Activated CD8-positive, alpha-beta memory T cell treated with anti-CD3 and anti-CD28 coated beads, Interleukin-2, amount 10 ng/mL, durations not matched to agents 7 days and 5 days (primary cell): ENCODE measurements at regions not wholly inside any gene's neighbourhood (a gene's known extent, or its start where the extent isn't known, plus 50 kb on each side); places are given as distances from the start of the nearest gene placed in this dataset.

Source experiments
- ATAC-seq: fragments of 150-1000 bp; cut with Tn5 transposase; one replicate; pipeline ENCODE4 v1.10.0; 2021; ENCODE audit warnings: moderate library complexity
- CTCF ChIA-PET: fragments of 350-600 bp; sonication (Branson Sonifier 250); formaldehyde crosslinking; loops from one replicate; lab custom pipeline; 2021; ENCODE audit warnings: antibody characterized with exemption; lab: Charles Lee
- DNase-seq: peaks from one replicate; pipeline ENCODE4 v3.0.0-alpha.2; 2020
- H3K27ac Mint-ChIP-seq: one replicate; pipeline ENCODE4 v1.8.0; 2021; ENCODE audit warnings: mild to moderate bottlenecking, mixed read lengths
- H3K27me3 Mint-ChIP-seq: one replicate; pipeline ENCODE4 v1.8.0; 2021; ENCODE audit warnings: mixed read lengths
- H3K36me3 Mint-ChIP-seq: one replicate; pipeline ENCODE4 v1.8.0; 2021; ENCODE audit warnings: mild to moderate bottlenecking, mixed read lengths
- H3K4me1 Mint-ChIP-seq: one replicate; pipeline ENCODE4 v1.8.0; 2021; ENCODE audit warnings: mixed read lengths
- H3K4me3 Mint-ChIP-seq: one replicate; pipeline ENCODE4 v1.8.0; 2021; ENCODE audit warnings: mild to moderate bottlenecking, moderate library complexity, mixed read lengths
- H3K9me3 Mint-ChIP-seq: one replicate; pipeline ENCODE4 v1.8.0; 2022; ENCODE audit warnings: low read depth, mixed read lengths

DNA sequence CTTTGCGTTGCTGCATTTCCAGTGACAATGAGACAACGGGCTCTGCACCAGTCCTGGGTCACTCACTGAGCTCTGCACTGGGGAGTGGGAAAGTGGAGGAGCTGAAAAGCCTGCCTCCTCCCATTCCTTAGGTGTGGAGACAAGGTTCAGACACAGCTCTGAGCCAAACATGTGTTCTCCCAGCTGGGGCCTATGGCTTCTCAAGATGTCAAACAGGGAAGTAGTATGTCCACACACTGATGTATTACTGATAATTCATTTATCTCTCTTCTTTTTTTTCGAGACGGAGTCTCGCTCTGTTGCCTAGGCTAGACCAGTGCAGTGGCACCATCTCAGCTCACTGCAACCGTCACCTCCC lies 90.2 kb upstream of the SLC4A7 start:
- DNase-seq (no peak), ATAC-seq (no peak)
- no peak overlapping the region for H3K4me3 Mint-ChIP-seq
- H3K4me1 Mint-ChIP-seq, result peaks cover 4% of the 10 kb centered on the region
- no peaks in the 10 kb centered on the region for H3K9me3 Mint-ChIP-seq
- no peak overlapping the region for H3K27ac Mint-ChIP-seq
- no peaks in the 10 kb centered on the region for H3K36me3 Mint-ChIP-seq
- H3K27me3 Mint-ChIP-seq, result no peaks in the 10 kb centered on the region
- CTCF ChIA-PET, result no interaction called here

DNA sequence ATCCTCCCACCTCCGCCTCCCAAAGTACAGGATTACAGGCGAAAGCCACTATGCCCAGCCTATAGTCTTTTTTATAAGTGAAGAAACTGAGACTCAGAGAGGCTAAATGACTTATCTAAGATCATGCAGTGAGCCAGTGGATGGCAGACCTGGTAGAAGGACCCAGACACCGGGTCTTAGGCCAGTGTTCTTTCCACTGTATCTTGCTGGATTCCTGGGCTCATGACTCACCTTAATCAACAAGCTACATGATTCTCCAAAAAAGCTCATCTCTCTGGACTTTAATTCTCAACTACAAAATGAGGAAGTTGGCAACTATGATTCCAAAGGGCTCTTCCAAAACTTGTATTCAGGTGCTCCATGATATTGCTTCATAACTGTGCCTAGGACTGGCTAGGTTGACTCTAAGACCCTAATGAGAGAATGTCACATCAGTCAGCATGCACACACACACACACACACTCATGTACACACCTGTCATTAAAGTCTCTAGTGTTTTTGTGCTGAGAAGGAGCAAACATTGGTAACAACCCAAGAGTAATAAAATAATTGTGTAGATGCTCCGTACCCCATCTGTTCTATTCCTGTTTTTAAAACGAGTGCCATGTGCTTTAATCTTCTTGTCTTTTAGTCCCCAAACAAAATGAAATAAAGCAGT lies 89.7 kb upstream of the SLC4A7 start:
- CTCF ChIA-PET, result no interaction called here
- ATAC-seq, result no peak
- Mint-ChIP-seq H3K4me3 (no peak overlapping the region), H3K4me1 (peaks cover 4% of the 10 kb centered on the region), H3K27ac (no peak overlapping the region), H3K27me3 (no peaks in the 10 kb centered on the region), H3K36me3 (no peaks in the 10 kb centered on the region), H3K9me3 (no peaks in the 10 kb centered on the region)
- no peak for DNase-seq

DNA sequence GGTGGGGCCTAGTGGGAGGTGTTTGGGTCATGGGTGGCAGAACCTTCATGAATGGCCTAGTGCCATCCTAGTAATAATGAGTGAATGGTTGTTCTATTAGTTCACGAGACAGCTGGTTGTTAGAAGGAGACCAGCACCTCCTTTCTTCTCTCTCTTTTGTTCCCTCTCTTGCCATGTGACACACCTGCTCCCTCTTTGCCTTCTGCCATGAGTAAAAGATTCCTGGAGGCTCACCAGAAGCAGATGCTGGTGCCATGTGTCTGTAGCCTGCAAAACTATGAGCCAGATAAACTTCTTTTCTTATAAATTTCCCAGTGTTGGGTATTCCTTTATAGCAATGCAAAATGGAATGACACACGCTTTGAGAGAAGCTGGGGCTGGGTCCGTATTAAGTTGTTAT lies 89.0 kb upstream of the SLC4A7 start:
- H3K4me1 Mint-ChIP-seq, result peaks cover 4% of the 10 kb centered on the region
- no peaks in the 10 kb centered on the region for H3K9me3 Mint-ChIP-seq
- H3K4me3 Mint-ChIP-seq, result no peak overlapping the region
- no peak overlapping the region for H3K27ac Mint-ChIP-seq
- ATAC-seq (no peak), DNase-seq (no peak)
- H3K27me3 Mint-ChIP-seq, result no peaks in the 10 kb centered on the region
- no peaks in the 10 kb centered on the region for H3K36me3 Mint-ChIP-seq
- CTCF ChIA-PET, result no interaction called here

DNA sequence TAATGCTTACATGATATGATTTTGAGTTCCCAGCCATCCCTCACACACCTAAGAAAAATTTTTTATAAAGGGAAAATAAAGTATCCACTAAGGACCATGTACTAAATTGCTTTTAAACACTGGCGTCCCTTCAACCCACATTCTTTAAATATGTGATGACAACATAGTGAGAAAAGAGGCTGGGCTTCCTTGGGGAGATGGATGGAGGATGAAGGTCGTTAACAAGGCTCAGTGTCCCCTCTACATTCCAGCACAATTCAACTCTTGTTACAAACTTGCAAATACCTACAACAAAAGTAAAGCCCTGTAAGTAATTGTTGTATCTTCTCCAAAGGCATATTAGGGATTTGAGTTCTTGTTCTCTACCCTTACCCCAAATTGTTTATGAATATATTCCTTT lies 87.2 kb upstream of the SLC4A7 start:
- DNase-seq, result no peak
- H3K4me3 Mint-ChIP-seq, result no peak overlapping the region
- peaks cover 4% of the 10 kb centered on the region for H3K4me1 Mint-ChIP-seq

DNA sequence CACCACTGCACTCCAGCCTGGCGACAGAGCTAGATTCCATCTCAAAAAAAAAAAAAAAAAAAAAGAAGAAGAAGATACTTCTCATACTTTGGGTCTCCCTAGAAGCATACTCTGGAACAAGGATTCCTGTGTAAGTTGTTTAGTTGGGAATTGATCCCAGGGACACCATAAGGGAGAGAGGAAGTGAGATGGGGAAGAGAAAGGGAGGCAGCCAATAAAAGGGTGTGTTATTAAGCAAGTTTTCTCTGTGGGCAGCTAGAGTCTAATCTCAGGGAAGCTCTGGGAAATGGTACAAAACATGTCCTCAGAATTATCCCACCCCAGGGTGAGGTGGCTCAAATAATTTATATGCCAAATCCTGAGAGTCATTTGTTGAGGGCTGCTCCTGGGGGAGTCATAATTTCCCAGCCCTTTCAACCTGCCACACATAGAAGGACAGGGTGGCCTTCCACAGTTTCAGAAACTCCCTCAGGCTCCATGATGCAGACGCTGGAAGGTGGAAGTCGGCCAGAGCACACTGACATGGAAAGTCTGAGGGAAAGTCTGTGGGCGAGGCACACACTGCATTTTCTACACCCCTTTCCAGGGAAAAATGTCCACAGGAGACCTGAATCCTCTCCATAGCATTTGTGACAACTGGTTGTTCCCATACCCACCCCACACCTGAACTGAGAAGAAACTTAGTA lies 86.4 kb upstream of the SLC4A7 start:
- H3K27ac Mint-ChIP-seq, result no peak overlapping the region
- no peaks in the 10 kb centered on the region for H3K36me3 Mint-ChIP-seq
- no peak overlapping the region for H3K4me3 Mint-ChIP-seq
- H3K9me3 Mint-ChIP-seq, result no peaks in the 10 kb centered on the region
- CTCF ChIA-PET, result no interaction called here
- H3K27me3 Mint-ChIP-seq, result no peaks in the 10 kb centered on the region
- DNase-seq, result no peak
- ATAC-seq, result no peak
- H3K4me1 Mint-ChIP-seq, result peaks cover 3% of the 10 kb centered on the region

More for the DNA sequence above, 87.2 kb upstream of the SLC4A7 start:
- CTCF ChIA-PET, result no interaction called here
- ATAC-seq, result no peak
- Mint-ChIP-seq H3K9me3 (no peaks in the 10 kb centered on the region), H3K27ac (no peak overlapping the region), H3K27me3 (no peaks in the 10 kb centered on the region), H3K36me3 (no peaks in the 10 kb centered on the region)

DNA sequence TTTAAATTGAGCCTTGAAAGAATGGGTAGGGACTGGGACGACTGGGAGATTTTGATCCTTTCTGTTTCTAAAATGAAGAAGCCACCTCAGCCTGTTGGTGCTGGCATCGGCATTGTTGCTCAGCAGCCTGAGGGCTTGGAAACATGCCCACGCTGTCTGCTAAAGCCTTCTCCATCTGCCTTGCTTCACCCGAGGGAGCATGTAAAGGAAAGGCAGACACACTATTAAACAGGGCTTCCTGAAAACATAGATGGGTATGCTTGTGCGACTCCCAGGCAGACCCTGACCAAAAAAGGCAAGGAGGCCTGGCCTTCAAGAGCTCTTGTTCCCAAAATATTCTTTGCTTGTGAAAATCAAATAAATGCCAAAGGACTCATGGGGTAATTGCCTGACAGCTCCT lies 84.2 kb upstream of the SLC4A7 start:
- Mint-ChIP-seq H3K27me3 (no peaks in the 10 kb centered on the region), H3K4me1 (peaks cover 2% of the 10 kb centered on the region), H3K27ac (no peak overlapping the region), H3K9me3 (no peaks in the 10 kb centered on the region), H3K36me3 (no peaks in the 10 kb centered on the region), H3K4me3 (no peak overlapping the region)
- ATAC-seq, result no peak
- DNase-seq, result no peak
- CTCF ChIA-PET, result no interaction called here

DNA sequence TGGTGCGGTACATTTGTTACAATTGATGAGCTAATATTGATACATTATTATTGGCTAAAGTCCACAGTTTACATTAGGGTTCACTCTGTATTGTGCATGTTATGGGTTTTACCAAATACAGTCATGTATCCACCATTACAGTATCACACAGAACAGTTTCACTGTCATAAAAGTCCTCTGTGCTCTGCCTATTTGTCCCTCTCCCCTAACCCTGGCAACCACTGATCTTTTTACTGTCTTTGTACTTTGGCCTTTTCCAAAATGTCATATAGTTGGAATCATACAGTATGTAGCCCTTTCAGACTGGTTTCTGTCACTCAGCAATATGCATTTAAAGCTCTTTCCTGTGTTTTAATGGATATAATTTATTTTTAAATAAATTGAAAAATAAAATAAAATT lies 83.1 kb upstream of the SLC4A7 start:
- no peak overlapping the region for H3K4me3 Mint-ChIP-seq
- no peaks in the 10 kb centered on the region for H3K36me3 Mint-ChIP-seq
- no peak for DNase-seq
- H3K27me3 Mint-ChIP-seq, result no peaks in the 10 kb centered on the region
- peaks cover 2% of the 10 kb centered on the region for H3K4me1 Mint-ChIP-seq
- H3K9me3 Mint-ChIP-seq, result no peaks in the 10 kb centered on the region
- no peak overlapping the region for H3K27ac Mint-ChIP-seq
- CTCF ChIA-PET, result no interaction called here
- no peak for ATAC-seq

DNA sequence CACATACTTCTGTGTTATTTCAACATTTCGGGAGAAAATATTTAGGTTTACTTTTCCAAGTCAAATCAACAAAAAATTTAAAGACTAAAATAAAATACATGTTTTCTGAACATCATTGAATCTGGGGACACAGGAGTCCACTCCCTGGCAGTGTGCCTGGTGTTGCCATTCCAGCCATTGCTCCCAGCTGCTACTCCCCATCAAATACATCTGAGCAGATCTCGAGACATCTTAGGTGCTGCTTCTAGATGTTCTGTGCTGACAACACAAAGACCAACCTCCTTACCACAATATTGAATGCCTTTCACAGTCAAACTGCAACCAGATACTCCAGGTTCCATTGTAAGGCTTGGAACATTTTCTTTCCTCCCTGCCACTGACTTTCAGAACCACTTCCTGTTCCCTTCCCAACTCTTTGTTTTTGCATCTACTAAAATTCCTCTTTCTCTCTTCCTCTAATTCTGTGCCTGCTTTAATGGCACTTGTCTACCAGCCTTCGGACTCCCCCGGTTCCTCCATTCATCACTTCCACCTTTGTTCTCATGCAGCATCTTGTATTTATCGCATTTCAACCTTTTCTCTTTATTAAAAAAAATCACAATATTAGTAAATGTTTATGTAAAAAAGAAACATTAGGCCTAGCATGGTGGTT lies 81.1 kb upstream of the SLC4A7 start:
- Mint-ChIP-seq H3K4me1 (peaks cover 2% of the 10 kb centered on the region), H3K27ac (no peak overlapping the region), H3K27me3 (no peaks in the 10 kb centered on the region), H3K4me3 (no peak overlapping the region), H3K9me3 (no peaks in the 10 kb centered on the region), H3K36me3 (no peaks in the 10 kb centered on the region)
- ATAC-seq (no peak), DNase-seq (no peak)
- CTCF ChIA-PET, result no interaction called here

DNA sequence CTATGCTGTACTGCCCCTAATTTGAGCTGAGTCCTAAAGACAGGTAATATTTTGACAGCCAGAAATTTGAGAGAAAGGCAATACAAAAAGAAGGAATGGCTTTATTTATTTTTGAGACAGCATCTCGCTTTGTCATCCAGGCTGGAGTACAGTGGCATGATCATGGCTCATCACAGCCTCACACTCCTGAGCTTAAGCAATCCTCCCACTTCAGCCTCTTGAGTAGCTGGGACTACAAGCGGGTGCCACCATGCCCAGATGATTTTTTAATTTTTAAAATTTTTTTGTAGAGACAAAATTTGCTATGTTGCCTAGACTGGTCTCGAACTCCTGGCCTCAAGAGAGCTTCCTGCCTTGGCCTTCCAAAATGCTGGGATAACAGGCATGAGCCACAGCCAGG lies 77.4 kb upstream of the SLC4A7 start:
- H3K36me3 Mint-ChIP-seq, result no peaks in the 10 kb centered on the region
- H3K4me1 Mint-ChIP-seq, result peaks cover 2% of the 10 kb centered on the region
- no peak for ATAC-seq
- no peak overlapping the region for H3K27ac Mint-ChIP-seq
- no peak for DNase-seq
- CTCF ChIA-PET, result no interaction called here
- H3K4me3 Mint-ChIP-seq, result no peak overlapping the region
- H3K27me3 Mint-ChIP-seq, result no peaks in the 10 kb centered on the region
- H3K9me3 Mint-ChIP-seq, result no peaks in the 10 kb centered on the region

DNA sequence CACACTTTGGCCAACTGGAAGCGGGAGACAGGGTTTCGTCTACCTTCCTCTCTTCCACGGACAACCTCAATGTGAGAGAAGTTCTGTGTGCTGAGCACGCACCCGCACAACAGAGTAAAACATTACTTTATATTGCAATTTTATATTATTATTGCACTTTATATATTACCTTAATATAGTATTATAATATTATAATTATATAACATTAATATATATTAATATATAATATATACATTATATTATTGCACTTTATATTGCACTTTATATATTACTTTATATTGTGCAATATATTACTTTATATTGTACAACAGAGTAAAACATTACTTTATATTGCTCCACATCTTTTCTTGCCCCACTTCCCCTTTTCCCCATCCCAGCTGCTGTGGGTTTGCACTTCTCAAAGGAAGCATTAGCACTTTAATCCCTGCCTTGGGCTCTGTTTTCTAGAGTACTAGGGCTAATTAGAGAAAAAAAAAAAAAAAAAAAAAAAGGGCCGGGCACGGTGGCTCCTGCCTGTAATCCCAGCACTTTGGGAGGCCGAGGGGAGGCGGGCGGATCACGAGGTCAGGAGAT lies 76.4 kb upstream of the SLC4A7 start:
- DNase-seq (no peak), ATAC-seq (no peak)
- CTCF ChIA-PET, result no interaction called here
- H3K9me3 Mint-ChIP-seq, result no peaks in the 10 kb centered on the region
- no peaks in the 10 kb centered on the region for H3K27me3 Mint-ChIP-seq
- peaks cover 2% of the 10 kb centered on the region for H3K4me1 Mint-ChIP-seq
- H3K36me3 Mint-ChIP-seq, result no peaks in the 10 kb centered on the region
- no peak overlapping the region for H3K4me3 Mint-ChIP-seq
- no peak overlapping the region for H3K27ac Mint-ChIP-seq

DNA sequence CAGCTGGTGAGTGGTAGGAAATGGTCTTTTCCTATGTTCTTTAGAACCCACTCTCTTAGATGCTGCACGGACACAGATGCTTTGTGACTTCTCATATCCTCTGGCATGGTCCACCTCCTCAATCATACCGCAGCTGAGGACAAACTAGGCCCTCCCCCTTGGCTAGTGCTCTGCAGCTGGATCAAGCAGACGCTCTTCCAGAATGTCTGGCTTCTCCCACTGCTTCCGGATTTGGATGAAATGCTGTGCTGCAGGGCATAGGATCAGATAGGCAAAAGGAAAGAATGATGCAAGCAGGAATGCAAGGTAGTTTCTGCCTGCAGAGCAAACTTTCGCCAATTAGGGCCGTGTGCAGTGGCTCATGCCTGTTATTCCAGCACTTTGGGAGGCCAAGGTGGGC lies 75.7 kb upstream of the SLC4A7 start:
- ATAC-seq (no peak), DNase-seq (no peak)
- Mint-ChIP-seq H3K36me3 (no peaks in the 10 kb centered on the region), H3K4me3 (no peak overlapping the region), H3K27me3 (no peaks in the 10 kb centered on the region), H3K27ac (no peak overlapping the region), H3K9me3 (no peaks in the 10 kb centered on the region), H3K4me1 (no peaks in the 10 kb centered on the region)
- CTCF ChIA-PET, result no interaction called here

DNA sequence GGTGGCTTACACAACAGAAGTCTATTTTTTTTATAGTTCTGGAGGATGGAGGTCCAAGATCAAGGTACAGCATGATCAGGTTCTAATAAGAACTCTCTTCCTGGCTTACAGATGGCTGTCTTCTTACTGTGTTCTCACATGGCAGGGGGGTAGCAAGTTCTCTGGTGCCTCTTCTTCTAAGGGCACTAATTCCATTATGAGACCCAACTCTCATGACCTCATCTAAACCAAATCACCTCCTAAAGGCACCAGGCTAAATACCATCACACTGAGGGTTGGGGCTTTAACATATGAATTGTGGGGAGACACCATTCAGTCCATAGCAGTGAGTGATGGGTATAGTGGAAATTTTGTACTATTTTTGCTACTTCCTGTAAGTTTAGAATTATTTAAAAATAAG lies 75.2 kb upstream of the SLC4A7 start:
- no peaks in the 10 kb centered on the region for H3K9me3 Mint-ChIP-seq
- H3K36me3 Mint-ChIP-seq, result no peaks in the 10 kb centered on the region
- CTCF ChIA-PET, result no interaction called here
- no peak overlapping the region for H3K27ac Mint-ChIP-seq
- no peaks in the 10 kb centered on the region for H3K27me3 Mint-ChIP-seq
- H3K4me1 Mint-ChIP-seq, result no peaks in the 10 kb centered on the region
- ATAC-seq (no peak), DNase-seq (no peak)
- no peak overlapping the region for H3K4me3 Mint-ChIP-seq

DNA sequence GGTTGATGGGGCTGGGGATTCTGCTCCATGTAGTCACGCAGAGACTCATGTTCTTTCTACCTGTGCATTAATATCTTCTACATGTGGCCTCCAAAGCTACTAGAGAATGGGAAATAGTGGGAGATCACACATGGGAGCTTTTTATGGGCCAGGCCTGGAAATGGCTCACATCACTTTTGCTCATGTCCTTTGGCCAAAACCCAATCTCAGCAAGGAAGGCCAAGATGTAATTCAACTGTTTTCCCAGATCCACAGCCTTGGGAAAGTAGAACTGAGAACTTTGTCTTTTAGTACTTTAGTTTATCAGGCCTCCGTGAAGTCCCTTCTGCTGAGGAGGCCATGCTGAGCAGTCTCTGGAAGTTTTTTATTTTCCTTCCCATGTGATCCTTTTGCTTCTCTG lies 73.2 kb upstream of the SLC4A7 start:
- no peaks in the 10 kb centered on the region for H3K36me3 Mint-ChIP-seq
- no peaks in the 10 kb centered on the region for H3K27me3 Mint-ChIP-seq
- no peak overlapping the region for H3K4me3 Mint-ChIP-seq
- CTCF ChIA-PET, result no interaction called here
- ATAC-seq (no peak), DNase-seq (no peak)
- no peak overlapping the region for H3K27ac Mint-ChIP-seq
- no peaks in the 10 kb centered on the region for H3K9me3 Mint-ChIP-seq
- no peaks in the 10 kb centered on the region for H3K4me1 Mint-ChIP-seq

DNA sequence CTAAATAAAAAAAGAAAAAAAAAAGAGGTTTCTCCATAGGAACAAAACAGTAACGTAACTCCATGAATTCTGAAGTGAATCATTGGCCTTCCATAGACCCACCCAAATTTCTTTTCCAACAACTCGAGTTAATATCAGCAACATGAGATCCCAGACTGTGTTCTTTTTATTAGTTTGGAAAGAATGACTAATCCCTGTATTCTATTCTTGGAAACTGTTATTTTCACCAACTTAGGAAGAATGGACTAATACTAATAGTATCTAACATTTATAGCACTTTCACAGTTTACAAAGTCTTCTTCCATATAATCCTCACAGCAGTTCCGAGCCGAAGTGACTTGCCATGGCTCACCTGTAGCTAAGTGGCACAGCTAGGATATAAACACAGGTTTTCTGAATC lies 72.7 kb upstream of the SLC4A7 start:
- H3K9me3 Mint-ChIP-seq, result no peaks in the 10 kb centered on the region
- no peak for DNase-seq
- ATAC-seq, result no peak
- H3K36me3 Mint-ChIP-seq, result no peaks in the 10 kb centered on the region
- no peaks in the 10 kb centered on the region for H3K27me3 Mint-ChIP-seq
- H3K4me1 Mint-ChIP-seq, result no peaks in the 10 kb centered on the region
- CTCF ChIA-PET, result no interaction called here
- no peak overlapping the region for H3K4me3 Mint-ChIP-seq
- H3K27ac Mint-ChIP-seq, result no peak overlapping the region
